ENCODE measurements at regions not wholly inside any gene's neighbourhood (a gene's known extent, or its start where the extent isn't known, plus 50 kb on each side); places are given as distances from the start of the nearest gene placed in this dataset.

DNA sequence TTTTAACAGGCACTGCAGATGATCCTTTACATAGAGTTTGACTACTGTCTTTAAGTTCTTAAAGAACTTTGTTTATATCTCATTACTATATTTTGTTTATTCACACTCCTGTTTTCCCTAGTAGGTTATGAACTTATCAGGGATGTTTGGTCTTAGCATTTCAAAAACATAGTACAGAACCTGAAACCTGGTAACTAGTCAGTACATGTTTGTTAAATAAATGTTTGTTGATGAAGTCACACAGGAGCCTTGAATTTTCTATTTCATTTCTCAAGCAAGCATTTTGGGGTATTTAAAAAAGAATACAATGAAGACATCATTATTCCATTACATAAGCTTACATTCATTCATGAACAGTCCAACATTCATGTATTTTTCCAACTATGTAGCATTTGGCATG is 280.3 kb upstream of the ZSWIM2 start (continued):
- no peak for TF ChIP-seq RFX5 (IDR thresholded peaks at IDR 0.05; ENCODE audit: low read depth, low read length)
- TF ChIP-seq RAD21 (CRISPR knock-in tag; conservative IDR thresholded peaks at IDR 0.05 in 1 of 2, IDR thresholded peaks at IDR 0.05 in 1 of 2): no peak
- no peak for TF ChIP-seq KLF13 (tag; IDR thresholded peaks at IDR 0.05; ENCODE audit: borderline replicate concordance, low read depth)
- no peak for TF ChIP-seq ZNF217 (CRISPR knock-in tag; IDR thresholded peaks at IDR 0.05)

DNA sequence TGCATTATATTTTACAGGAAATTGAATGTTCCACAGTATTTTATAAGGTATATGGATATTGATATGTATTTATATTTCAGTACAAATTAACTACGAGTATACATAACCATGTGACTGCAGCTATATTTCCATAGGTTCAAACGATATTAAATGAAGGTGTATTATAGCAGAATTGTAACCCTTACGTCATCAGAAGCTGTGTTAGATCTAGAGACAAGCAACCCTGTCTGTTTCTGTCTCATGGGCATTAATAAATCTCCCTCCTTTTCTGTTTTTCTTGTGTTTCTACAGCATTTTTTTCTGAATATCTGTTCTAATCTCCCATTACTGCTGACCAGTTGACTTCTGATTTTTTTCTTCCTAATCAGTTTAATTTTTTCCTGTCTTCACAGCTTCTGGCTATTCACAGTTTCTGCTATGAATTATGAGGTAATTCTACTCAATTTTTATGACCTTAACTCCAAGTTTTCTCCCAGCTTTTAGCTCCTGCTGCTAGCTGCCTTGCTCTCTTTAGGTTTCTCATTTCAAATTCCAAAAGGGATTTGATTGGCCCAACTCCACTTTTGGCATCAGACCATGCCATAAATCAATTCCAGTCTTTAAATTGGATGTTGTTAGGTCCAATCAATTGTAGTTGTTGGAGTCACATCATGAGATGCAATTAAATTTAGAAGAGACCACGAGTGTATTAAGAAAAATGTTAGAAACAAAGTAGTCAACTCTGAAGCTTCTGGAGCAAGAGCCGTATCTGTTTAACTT is 277.5 kb upstream of the ZSWIM2 start:
- DNase-seq (ENCODE audit: extremely low read depth in 1 of 4, low spot score in 3 of 4) (no peak), FAIRE-seq (no peak), ATAC-seq (no peak)
- no peak overlapping the region for H3K4me3 ChIP-seq
- in situ Hi-C loops (cut with MboI): no loop called here
- H3K4me2 ChIP-seq (ENCODE audit: insufficient read depth, low read length): no peak overlapping the region
- no peaks in the 10 kb centered on the region for H3K9me1 ChIP-seq (ENCODE audit: control insufficient read depth, insufficient read depth, low read length)
- intact Hi-C loops (cut with micrococcal nuclease): no loop called here
- H3K9ac ChIP-seq (ENCODE audit: insufficient read depth in 1 of 2, low read depth in 2 of 2, low read length in 2 of 2): no peak overlapping the region
- no peak overlapping the region for H2AFZ ChIP-seq (ENCODE audit: low read depth, low read length)
- POLR2A ChIA-PET: no interaction called here
- no TSS peak for BruUV-seq (replicated peaks)
- no peak for TF ChIP-seq MCM5 (IDR thresholded peaks at IDR 0.05; ENCODE audit: low read depth)
- TF ChIP-seq FOXK1 (CRISPR knock-in tag; IDR thresholded peaks at IDR 0.05; ENCODE audit: borderline replicate concordance): no peak
- TF ChIP-seq BCOR (IDR thresholded peaks at IDR 0.05): no peak
- no peak for TF ChIP-seq MAFG (tag; conservative IDR thresholded peaks at IDR 0.05)
- TF ChIP-seq, protein P1, sequence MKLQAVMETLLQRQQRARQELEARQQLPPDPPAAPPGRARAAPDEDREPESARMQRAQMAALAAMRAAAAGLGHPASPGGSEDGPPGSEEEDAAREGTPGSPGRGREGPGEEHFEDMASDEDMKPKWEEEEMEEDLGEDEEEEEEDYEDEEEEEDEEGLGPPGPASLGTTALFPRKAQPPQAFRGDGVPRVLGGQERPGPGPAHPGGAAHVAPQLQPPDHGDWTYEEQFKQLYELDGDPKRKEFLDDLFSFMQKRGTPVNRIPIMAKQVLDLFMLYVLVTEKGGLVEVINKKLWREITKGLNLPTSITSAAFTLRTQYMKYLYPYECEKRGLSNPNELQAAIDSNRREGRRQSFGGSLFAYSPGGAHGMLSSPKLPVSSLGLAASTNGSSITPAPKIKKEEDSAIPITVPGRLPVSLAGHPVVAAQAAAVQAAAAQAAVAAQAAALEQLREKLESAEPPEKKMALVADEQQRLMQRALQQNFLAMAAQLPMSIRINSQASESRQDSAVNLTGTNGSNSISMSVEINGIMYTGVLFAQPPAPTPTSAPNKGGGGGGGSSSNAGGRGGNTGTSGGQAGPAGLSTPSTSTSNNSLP (IDR thresholded peaks at IDR 0.05; ENCODE audit: borderline replicate concordance, low read depth, low read length): no peak
- TF ChIP-seq CBX3 (IDR thresholded peaks at IDR 0.05; ENCODE audit: borderline replicate concordance in 1 of 2, low read length in 2 of 2): no peak
- TF ChIP-seq ADNP (tag; IDR thresholded peaks at IDR 0.05): no peak
- TF ChIP-seq FIP1L1 (IDR thresholded peaks at IDR 0.05; ENCODE audit: low read depth, low read length, poor library complexity, severe bottlenecking): no peak
- TF ChIP-seq, protein P2, sequence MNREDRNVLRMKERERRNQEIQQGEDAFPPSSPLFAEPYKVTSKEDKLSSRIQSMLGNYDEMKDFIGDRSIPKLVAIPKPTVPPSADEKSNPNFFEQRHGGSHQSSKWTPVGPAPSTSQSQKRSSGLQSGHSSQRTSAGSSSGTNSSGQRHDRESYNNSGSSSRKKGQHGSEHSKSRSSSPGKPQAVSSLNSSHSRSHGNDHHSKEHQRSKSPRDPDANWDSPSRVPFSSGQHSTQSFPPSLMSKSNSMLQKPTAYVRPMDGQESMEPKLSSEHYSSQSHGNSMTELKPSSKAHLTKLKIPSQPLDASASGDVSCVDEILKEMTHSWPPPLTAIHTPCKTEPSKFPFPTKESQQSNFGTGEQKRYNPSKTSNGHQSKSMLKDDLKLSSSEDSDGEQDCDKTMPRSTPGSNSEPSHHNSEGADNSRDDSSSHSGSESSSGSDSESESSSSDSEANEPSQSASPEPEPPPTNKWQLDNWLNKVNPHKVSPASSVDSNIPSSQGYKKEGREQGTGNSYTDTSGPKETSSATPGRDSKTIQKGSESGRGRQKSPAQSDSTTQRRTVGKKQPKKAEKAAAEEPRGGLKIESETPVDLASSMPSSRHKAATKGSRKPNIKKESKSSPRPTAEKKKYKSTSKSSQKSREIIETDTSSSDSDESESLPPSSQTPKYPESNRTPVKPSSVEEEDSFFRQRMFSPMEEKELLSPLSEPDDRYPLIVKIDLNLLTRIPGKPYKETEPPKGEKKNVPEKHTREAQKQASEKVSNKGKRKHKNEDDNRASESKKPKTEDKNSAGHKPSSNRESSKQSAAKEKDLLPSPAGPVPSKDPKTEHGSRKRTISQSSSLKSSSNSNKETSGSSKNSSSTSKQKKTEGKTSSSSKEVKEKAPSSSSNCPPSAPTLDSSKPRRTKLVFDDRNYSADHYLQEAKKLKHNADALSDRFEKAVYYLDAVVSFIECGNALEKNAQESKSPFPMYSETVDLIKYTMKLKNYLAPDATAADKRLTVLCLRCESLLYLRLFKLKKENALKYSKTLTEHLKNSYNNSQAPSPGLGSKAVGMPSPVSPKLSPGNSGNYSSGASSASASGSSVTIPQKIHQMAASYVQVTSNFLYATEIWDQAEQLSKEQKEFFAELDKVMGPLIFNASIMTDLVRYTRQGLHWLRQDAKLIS (CRISPR knock-in tag; IDR thresholded peaks at IDR 0.05): no peak
- no peaks in the 10 kb centered on the region for H3K9me3 ChIP-seq (replicated peaks; ENCODE audit: control insufficient read depth, insufficient read depth, low read depth, low read length)
- 25% methylated on average over 5 of the region's 5 CpGs for WGBS (ENCODE audit: insufficient coverage, low coverage, missing lambda C conversion rate)
- no peaks in the 10 kb centered on the region for H3K4me1 ChIP-seq (replicated peaks in 1 of 2; ENCODE audit: control insufficient read depth in 2 of 2, insufficient read depth in 2 of 2, low read length in 2 of 2)
- CTCF ChIA-PET (ENCODE audit: low intra/inter-chr PET ratio): no interaction called here
- no peak overlapping the region for H3K27ac ChIP-seq (ENCODE audit: extremely low read depth, low read depth, low read length)
- no peaks in the 10 kb centered on the region for H3K79me2 ChIP-seq (ENCODE audit: control insufficient read depth, insufficient read depth, low read length)
- H3K27me3 ChIP-seq (ENCODE audit: control insufficient read depth in 2 of 2, insufficient read depth in 2 of 2, low read length in 2 of 2): no peaks in the 10 kb centered on the region
- no peaks in the 10 kb centered on the region for H4K20me1 ChIP-seq (replicated peaks; ENCODE audit: control insufficient read depth, insufficient read depth, low read length)
- H3K36me3 ChIP-seq (ENCODE audit: control insufficient read depth, insufficient read depth, low read length): no peaks in the 10 kb centered on the region

Data from K562 (cell line).